T-helper 17 cell (primary cell): ENCODE measurements at regions not wholly inside any gene's neighbourhood (a gene's known extent, or its start where the extent isn't known, plus 50 kb on each side); places are given as distances from the start of the nearest gene placed in this dataset.
"Not testable (repeated sequence)": the region's sequence is repeated elsewhere in the genome, so short reads cannot be mapped to it uniquely, and the experiment has no call there.

Source experiments
- ATAC-seq: fragments of 150-1000 bp; cut with Tn5 transposase; 2 replicates; pipeline ENCODE4 v1.10.0; 2021; ENCODE audit warnings: mild to moderate bottlenecking, moderate library complexity
- DNase-seq, 3 donors: peaks; one replicate each; pipeline versions ENCODE4 v3.0.0 to v3.0.0-alpha.2; 2020 to 2021
- H3K9me3 ChIP-seq: one replicate; pipeline ENCODE4 v1.7.0; 2013; ENCODE audit warnings: low read length, mild to moderate bottlenecking; ENCODE audit not compliant: control insufficient read depth, poor library complexity, severe bottlenecking
- H3K27ac Mint-ChIP-seq: one replicate; pipeline ENCODE4 v1.8.0; 2022; ENCODE audit warnings: mild to moderate bottlenecking, moderate library complexity, mixed read lengths
- H3K27me3 Mint-ChIP-seq: one replicate; pipeline ENCODE4 v1.8.0; 2022; ENCODE audit warnings: mixed read lengths
- H3K36me3 Mint-ChIP-seq: one replicate; pipeline ENCODE4 v1.8.0; 2022; ENCODE audit warnings: low read depth, mixed read lengths
- H3K4me1 Mint-ChIP-seq: one replicate; pipeline ENCODE4 v1.8.0; 2022; ENCODE audit warnings: mild to moderate bottlenecking, mixed read lengths
- H3K4me3 Mint-ChIP-seq: one replicate; pipeline ENCODE4 v1.8.0; 2022; ENCODE audit warnings: mild to moderate bottlenecking, moderate library complexity, mixed read lengths

- Mint-ChIP-seq H3K36me3 (no peaks in the 10 kb centered on the region), H3K4me1 (peaks cover 2% of the 10 kb centered on the region), H3K27ac (no peak overlapping the region), H3K4me3 (no peak overlapping the region), H3K27me3 (peaks cover 61% of the 10 kb centered on the region)
- no peaks in the 10 kb centered on the region for H3K9me3 ChIP-seq
- no peak for ATAC-seq
- no peak for DNase-seq
Observed at GRCh38 chr17:31741371-31741770, 117.7 kb downstream of the COPRS start.

DNA sequence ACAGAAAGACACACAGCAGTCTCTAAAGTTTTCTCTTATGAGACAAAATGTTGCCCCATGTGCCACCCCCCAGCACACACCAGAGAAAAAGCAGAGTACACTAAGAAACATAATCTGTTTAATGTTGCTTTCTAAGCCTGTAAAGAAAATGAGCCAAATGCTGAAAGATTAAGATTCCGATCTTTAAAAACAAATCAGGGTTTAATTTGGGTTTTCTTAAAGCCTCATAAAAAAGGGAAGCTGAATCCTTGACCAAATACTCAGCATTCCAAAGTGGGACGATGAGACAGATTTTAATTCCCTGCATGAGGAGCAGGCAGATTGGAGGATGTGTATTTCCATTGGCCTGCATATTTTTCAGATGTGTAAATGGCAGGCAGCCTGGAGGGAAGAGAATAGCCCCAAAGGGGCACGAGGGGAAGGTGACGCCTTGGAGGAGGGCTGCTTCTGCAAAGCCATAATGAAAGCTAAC is 118.4 kb downstream of the COPRS start:
- peaks cover 2% of the 10 kb centered on the region for H3K4me1 Mint-ChIP-seq
- H3K36me3 Mint-ChIP-seq, result no peaks in the 10 kb centered on the region

GRCh38 chr17:31738996-31739699 is 119.9 kb downstream of the COPRS start:
- H3K4me3 Mint-ChIP-seq, result no peak overlapping the region
- no peak for DNase-seq
- H3K27me3 Mint-ChIP-seq, result peaks cover 47% of the 10 kb centered on the region
- H3K27ac Mint-ChIP-seq, result no peak overlapping the region
- no peak for ATAC-seq
- no peaks in the 10 kb centered on the region for H3K9me3 ChIP-seq
- no peaks in the 10 kb centered on the region for H3K36me3 Mint-ChIP-seq
- peaks cover 2% of the 10 kb centered on the region for H3K4me1 Mint-ChIP-seq

More for the DNA sequence above, 118.4 kb downstream of the COPRS start:
- H3K27me3 Mint-ChIP-seq, result peaks cover 55% of the 10 kb centered on the region
- no peaks in the 10 kb centered on the region for H3K9me3 ChIP-seq
- H3K4me3 Mint-ChIP-seq, result no peak overlapping the region
- no peak for DNase-seq
- no peak overlapping the region for H3K27ac Mint-ChIP-seq
- ATAC-seq, result no peak

DNA sequence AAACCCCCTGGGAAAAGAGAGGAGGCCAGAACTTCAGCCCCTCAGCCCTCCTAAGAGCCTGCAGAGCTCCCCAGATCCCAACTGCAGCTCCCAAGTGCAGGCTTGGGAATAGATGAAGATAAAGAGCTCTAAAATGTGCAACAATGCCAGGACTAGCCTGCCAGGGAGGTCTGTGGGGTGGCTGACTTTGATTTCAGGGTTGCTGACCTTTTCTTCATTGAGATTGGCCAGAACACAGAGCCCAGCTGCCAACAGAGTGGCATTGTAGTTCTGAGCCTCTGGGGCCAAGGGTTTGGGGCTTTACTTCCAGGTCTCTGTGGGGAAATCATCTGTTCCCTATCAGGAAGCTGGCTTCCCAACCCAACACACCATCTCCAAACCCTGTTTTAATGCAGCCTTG is 120.6 kb downstream of the COPRS start:
- Mint-ChIP-seq H3K4me1 (peaks cover 1% of the 10 kb centered on the region), H3K4me3 (no peak overlapping the region), H3K36me3 (peaks cover 2% of the 10 kb centered on the region), H3K27me3 (peaks cover 49% of the 10 kb centered on the region), H3K27ac (no peak overlapping the region)
- H3K9me3 ChIP-seq, result no peaks in the 10 kb centered on the region
- DNase-seq (no peak), ATAC-seq (no peak)

- Mint-ChIP-seq H3K4me1 (no peaks in the 10 kb centered on the region), H3K4me3 (no peak overlapping the region), H3K27me3 (peaks cover 49% of the 10 kb centered on the region), H3K27ac (no peak overlapping the region), H3K36me3 (peaks cover 2% of the 10 kb centered on the region)
- no peaks in the 10 kb centered on the region for H3K9me3 ChIP-seq
- ATAC-seq (no peak), DNase-seq (no peak)
Observed at GRCh38 chr17:31738067-31738466, 121.0 kb downstream of the COPRS start.

DNA sequence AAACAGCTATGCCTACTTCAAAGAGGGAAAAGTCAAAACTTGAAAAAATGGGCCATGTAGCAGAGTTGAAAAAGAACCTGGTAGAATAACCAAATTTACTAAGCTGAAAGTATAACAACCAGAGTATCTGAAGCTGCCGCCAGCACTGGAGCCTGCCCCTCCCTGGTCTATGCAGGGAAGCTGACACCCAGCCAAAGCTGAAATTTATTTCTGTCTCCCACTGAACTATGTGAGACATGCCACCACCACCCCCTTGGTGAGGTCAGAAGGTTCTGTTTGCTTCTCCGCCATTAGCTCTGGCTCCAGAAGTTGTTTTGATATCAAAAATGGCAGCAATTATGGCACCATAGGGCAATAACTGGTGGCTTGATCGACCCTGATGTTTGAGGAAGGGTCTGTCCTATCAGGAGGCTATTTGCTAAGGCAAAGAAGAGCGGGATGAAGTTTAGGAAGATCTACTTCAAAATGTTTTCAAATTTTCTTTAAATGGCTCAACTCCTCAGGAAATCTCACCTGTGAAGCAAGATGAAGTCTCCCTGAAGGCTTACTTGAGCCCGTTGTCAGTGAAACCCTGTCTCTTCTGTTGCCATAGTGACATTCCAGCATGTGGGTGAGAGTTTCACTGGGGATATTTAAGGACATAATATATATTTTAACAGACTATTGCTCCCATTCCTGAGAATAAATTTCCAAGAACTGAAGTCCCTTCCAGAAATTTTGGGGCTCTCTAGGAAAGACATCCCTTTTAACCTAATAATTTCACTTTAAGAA is 122.0 kb downstream of the COPRS start:
- no peaks in the 10 kb centered on the region for H3K4me1 Mint-ChIP-seq
- peaks cover 2% of the 10 kb centered on the region for H3K36me3 Mint-ChIP-seq
- no peak for ATAC-seq
- H3K27me3 Mint-ChIP-seq, result peaks cover 49% of the 10 kb centered on the region
- DNase-seq, result no peak
- no peaks in the 10 kb centered on the region for H3K9me3 ChIP-seq
- no peak overlapping the region for H3K4me3 Mint-ChIP-seq
- no peak overlapping the region for H3K27ac Mint-ChIP-seq

GRCh38 chr17:31733326-31733725 is 125.7 kb downstream of the COPRS start:
- Mint-ChIP-seq H3K27me3 (peaks cover 36% of the 10 kb centered on the region), H3K36me3 (peaks cover 3% of the 10 kb centered on the region), H3K27ac (no peak overlapping the region), H3K4me1 (no peaks in the 10 kb centered on the region), H3K4me3 (no peak overlapping the region)
- DNase-seq (no peak), ATAC-seq (no peak)
- no peaks in the 10 kb centered on the region for H3K9me3 ChIP-seq

DNA sequence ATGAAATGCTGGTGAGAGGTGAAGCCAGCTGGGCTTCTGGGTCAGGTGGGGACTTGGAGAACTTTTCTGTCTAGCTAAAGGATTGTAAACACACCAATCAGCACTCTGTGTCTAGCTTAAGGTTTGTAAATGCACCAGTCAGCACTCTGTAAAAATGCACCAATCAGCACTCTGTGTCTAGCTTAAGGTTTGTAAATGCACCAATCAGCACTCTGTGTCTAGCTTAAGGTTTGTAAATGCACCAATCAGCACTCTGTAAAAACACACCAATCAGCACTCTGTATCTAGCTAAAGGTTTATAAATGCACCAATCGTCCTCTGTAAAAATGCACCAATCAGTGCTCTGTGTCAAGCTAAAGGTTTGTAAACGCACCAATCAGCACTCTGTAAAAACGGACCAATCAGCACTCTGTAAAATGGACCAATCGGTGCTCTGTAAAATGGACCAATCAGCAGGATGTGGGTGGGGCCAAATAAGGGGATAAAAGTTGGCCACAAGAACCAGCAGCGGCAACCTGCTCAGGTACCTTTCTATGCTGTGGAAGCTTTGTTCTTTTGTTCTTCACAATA is 127.4 kb downstream of the COPRS start:
- not testable (repeated sequence) for H3K9me3 ChIP-seq, H3K4me3 Mint-ChIP-seq, H3K4me1 Mint-ChIP-seq, DNase-seq, H3K27ac Mint-ChIP-seq, H3K36me3 Mint-ChIP-seq, ATAC-seq
- peaks cover 33% of the 10 kb centered on the region for H3K27me3 Mint-ChIP-seq

DNA sequence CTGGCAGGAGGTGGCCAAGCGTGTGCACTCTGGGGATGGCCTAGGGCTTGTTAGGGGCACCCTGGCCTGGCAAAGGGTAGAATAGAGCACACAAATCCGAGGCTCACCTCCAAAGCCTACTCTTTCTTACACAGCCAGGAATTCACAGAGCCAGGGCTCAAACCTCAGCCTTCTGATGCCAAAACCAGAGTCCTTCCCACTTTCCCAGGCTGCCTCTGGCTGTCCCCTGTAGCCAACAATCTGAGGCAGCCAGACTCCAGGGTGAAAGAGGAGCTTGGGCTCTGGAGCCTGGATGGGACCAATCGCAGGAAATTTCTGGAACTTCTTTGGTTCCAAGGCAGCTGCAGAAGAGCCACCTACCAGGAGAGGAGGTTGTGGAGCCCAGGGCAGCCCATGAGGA is 127.9 kb downstream of the COPRS start:
- H3K9me3 ChIP-seq, result no peaks in the 10 kb centered on the region
- no peak overlapping the region for H3K4me3 Mint-ChIP-seq
- DNase-seq (no peak), ATAC-seq (no peak)
- H3K27ac Mint-ChIP-seq, result no peak overlapping the region
- no peaks in the 10 kb centered on the region for H3K4me1 Mint-ChIP-seq
- peaks cover 29% of the 10 kb centered on the region for H3K27me3 Mint-ChIP-seq
- peaks cover 5% of the 10 kb centered on the region for H3K36me3 Mint-ChIP-seq

DNA sequence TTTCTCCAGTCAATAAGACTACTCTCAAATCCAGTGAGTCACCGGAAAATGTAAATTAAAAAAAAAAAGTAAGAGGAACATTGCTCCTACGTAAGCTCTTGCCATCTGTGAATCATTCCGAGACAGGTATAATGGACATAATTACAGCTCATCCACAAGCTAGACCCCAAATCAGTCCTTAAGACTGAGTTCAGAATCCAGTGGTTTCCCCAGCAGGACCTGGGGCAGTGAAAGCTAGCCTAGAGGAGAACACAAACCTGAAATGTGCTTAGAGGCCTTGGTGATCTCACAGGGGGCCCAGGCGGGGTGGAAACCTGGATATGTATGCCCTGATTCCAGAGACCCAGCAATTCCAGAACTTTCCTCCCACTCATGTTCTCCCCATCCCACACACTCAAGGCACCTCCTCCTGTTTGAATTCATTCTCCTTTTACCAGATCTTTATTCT is 132.0 kb downstream of the COPRS start:
- Mint-ChIP-seq H3K36me3 (peaks cover 3% of the 10 kb centered on the region), H3K27ac (no peak overlapping the region), H3K4me3 (no peak overlapping the region), H3K27me3 (peaks cover 42% of the 10 kb centered on the region), H3K4me1 (no peaks in the 10 kb centered on the region)
- no peak for DNase-seq
- no peak for ATAC-seq
- no peaks in the 10 kb centered on the region for H3K9me3 ChIP-seq

GRCh38 chr17:31724619-31725018 is 134.4 kb downstream of the COPRS start:
- no peak overlapping the region for H3K4me3 Mint-ChIP-seq
- no peak for ATAC-seq
- no peak overlapping the region for H3K27ac Mint-ChIP-seq
- no peaks in the 10 kb centered on the region for H3K4me1 Mint-ChIP-seq
- peaks cover 5% of the 10 kb centered on the region for H3K36me3 Mint-ChIP-seq
- H3K9me3 ChIP-seq, result no peaks in the 10 kb centered on the region
- no peak for DNase-seq
- H3K27me3 Mint-ChIP-seq, result peaks cover 37% of the 10 kb centered on the region

DNA sequence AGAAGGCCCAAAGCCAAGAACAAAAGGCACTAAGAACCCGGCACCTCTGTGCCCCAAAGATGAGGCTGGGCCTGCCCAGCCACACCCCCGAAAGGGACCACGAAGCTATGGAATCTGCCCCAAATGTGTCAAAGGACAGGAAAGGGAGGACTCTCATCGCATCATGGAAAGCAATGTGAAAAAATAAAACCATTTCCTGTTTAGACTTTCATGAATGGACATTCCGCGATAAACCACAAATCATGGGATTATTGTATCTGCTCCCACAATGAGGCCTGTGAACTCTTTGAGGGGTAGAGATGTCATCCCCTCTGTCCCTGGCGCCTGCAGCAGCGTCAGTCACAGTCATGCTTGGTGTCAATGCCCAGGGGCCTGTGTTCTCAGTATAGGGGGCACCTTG is 135.0 kb downstream of the COPRS start:
- no peaks in the 10 kb centered on the region for H3K9me3 ChIP-seq
- Mint-ChIP-seq H3K27me3 (peaks cover 40% of the 10 kb centered on the region), H3K4me3 (no peak overlapping the region), H3K27ac (no peak overlapping the region), H3K36me3 (peaks cover 5% of the 10 kb centered on the region), H3K4me1 (no peaks in the 10 kb centered on the region)
- no peak for DNase-seq
- ATAC-seq, result no peak

- H3K36me3 Mint-ChIP-seq, result peaks cover 2% of the 10 kb centered on the region
- no peak overlapping the region for H3K4me3 Mint-ChIP-seq
- peaks cover 29% of the 10 kb centered on the region for H3K27me3 Mint-ChIP-seq
- DNase-seq, result no peak
- H3K4me1 Mint-ChIP-seq, result no peaks in the 10 kb centered on the region
- no peak overlapping the region for H3K27ac Mint-ChIP-seq
- no peak for ATAC-seq
- no peaks in the 10 kb centered on the region for H3K9me3 ChIP-seq
Observed at GRCh38 chr17:31722251-31723056, 136.6 kb downstream of the COPRS start.
